ENCODE measurements at regions not wholly inside any gene's neighbourhood (a gene's known extent, or its start where the extent isn't known, plus 50 kb on each side); places are given as distances from the start of the nearest gene placed in this dataset.

DNA sequence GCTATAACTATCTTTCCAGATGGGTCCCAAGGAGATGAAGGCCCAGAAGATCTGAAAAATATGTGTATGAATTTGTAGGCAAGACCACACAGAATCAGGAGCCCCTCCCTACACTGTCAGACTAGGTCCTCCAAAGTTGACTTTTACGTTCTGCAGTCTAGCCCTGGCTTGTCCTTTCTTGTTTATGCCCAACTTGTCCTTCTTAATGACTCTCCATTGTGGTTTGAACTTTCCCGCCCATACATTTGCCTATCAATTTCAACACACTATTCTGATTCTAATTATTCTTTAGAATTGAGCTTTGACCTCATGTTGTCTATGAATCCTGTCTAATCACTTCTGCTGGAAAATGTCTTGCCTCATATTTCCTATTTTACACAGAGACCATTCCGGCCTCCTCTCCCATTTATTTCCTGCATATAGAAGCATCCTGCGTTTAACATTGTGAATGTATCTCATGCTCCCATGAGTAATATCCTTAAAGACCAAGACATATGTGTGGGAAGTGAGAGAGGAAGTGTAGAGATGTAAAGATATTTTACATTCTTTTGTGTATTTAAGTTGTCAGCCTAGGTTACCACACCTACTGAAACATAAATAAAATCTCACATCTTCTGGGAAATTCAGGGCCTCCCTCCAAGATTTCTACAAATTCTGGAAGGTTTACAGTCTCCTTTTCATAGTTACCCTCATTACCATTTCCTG lies 348.3 kb downstream of the BCKDHB start:
- DNase-seq = no peak
- no peak overlapping the region for H3K27ac Mint-ChIP-seq
- no peak overlapping the region for H3K4me3 Mint-ChIP-seq
- H3K27me3 Mint-ChIP-seq = no peaks in the 10 kb centered on the region
- POLR2A ChIA-PET = no interaction called here
- H3K36me3 Mint-ChIP-seq = no peaks in the 10 kb centered on the region
- no peaks in the 10 kb centered on the region for H3K9me3 Mint-ChIP-seq
- no peak for ATAC-seq (ENCODE audit: low read depth)
- H3K4me1 Mint-ChIP-seq = no peaks in the 10 kb centered on the region

DNA sequence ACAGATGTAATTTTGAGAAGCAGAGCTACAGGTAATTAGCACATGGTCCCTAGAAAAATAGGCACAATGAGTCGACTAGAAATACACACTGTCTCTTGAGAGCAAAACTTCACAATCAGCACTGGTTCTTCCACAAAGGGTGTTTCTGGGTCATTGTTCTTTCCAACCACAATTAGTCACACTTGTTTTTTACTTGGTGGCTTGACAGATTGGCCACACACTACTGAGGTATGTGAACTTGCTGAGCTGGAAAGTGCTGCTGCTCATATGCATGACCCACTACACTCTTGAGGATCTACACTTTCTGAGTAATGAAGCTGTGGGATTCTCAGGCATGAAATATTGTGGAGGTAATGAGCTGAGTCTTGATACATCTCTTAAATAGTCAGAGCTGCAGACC lies 347.7 kb downstream of the BCKDHB start:
- DNase-seq (no peak), ATAC-seq (ENCODE audit: low read depth) (no peak)
- Mint-ChIP-seq H3K4me1 (no peaks in the 10 kb centered on the region), H3K27me3 (no peaks in the 10 kb centered on the region), H3K9me3 (no peaks in the 10 kb centered on the region), H3K4me3 (no peak overlapping the region), H3K27ac (no peak overlapping the region), H3K36me3 (no peaks in the 10 kb centered on the region)
- POLR2A ChIA-PET = no interaction called here

DNA sequence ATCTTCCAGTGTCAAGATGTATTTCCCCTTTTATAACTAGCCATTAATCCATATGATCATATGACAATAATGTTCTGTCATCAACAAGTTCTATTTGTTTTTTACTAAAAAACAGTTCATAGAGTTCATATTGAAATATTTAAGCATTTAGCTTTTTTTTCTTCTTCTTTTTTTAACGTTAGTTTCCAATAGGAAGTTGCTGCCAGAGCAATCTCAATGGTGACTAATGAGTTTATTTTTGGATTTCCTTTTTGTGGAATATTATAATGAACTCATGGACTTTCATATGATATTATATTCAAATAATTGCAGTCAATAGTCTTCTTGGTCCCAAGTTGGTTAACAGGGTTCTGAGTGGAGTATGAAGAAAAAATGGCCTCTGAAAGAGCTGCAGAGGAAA lies 343.3 kb downstream of the BCKDHB start:
- POLR2A ChIA-PET = no interaction called here
- Mint-ChIP-seq H3K27ac (no peak overlapping the region), H3K36me3 (no peaks in the 10 kb centered on the region), H3K4me3 (no peak overlapping the region), H3K27me3 (no peaks in the 10 kb centered on the region), H3K4me1 (no peaks in the 10 kb centered on the region), H3K9me3 (no peaks in the 10 kb centered on the region)
- DNase-seq = no peak
- no peak for ATAC-seq (ENCODE audit: low read depth)

DNA sequence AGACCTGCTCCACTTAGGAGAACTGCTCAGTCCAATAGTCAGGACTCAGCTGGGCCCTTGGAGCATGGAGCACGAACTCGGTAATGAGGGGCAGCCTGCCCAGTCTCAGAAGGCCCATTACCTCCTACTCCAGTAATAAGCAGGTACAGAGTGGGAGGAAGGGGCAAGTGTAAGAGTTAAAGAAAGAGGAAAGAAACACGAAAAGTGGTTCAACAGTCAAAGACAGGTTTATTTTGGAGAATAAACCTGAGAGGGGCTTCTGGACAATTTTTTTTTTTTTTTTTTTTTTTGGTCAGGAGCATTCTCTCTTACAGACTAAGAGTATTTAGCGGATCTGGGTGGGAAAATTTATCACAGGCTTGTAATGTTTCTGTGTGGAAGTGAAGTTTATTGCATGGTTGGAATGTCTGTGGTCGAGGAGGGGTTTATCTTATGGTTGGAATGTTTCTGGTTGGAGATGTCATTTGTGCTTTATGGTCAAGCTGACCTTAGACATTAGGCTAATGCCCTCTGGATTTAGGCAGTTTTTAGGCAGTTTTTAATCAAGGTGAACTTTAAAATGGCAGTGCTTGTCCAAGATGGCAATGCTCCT lies 340.1 kb downstream of the BCKDHB start:
- DNase-seq (no peak), ATAC-seq (ENCODE audit: low read depth) (no peak)
- no peaks in the 10 kb centered on the region for H3K4me1 Mint-ChIP-seq
- H3K36me3 Mint-ChIP-seq = no peaks in the 10 kb centered on the region
- no peak overlapping the region for H3K27ac Mint-ChIP-seq
- H3K27me3 Mint-ChIP-seq = no peaks in the 10 kb centered on the region
- no peak overlapping the region for H3K4me3 Mint-ChIP-seq
- no peaks in the 10 kb centered on the region for H3K9me3 Mint-ChIP-seq
- POLR2A ChIA-PET = no interaction called here

DNA sequence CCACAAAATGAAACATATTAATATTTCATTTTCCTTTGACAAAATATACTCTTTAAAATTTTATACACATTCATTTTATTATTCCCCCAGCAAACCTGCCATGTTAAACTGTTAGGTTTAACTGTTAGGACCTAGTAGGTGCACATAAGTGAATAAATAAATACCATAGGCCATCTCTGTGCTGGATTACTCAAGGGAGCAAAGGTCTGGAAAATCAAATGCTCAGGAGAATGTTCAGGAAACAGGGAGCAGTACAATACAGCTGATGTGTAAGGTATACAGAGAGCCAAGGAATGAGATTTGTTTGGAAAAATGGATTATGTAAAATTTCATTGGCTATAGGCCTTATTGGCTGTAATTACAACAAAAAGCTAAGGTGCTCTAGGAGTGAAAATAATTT lies 339.3 kb downstream of the BCKDHB start:
- Mint-ChIP-seq H3K27ac (no peak overlapping the region), H3K4me1 (no peaks in the 10 kb centered on the region), H3K36me3 (no peaks in the 10 kb centered on the region), H3K27me3 (no peaks in the 10 kb centered on the region), H3K4me3 (no peak overlapping the region), H3K9me3 (no peaks in the 10 kb centered on the region)
- POLR2A ChIA-PET = no interaction called here
- ATAC-seq (ENCODE audit: low read depth) (no peak), DNase-seq (no peak)

GRCh38 chr6:80442366-80442765 lies 335.9 kb downstream of the BCKDHB start:
- Mint-ChIP-seq H3K27me3 (no peaks in the 10 kb centered on the region), H3K9me3 (no peaks in the 10 kb centered on the region), H3K4me3 (no peak overlapping the region), H3K4me1 (no peaks in the 10 kb centered on the region), H3K36me3 (no peaks in the 10 kb centered on the region), H3K27ac (no peak overlapping the region)
- ATAC-seq (ENCODE audit: low read depth) = no peak
- no peak for DNase-seq
- POLR2A ChIA-PET = no interaction called here

GRCh38 chr6:80441131-80441530 lies 334.7 kb downstream of the BCKDHB start:
- Mint-ChIP-seq H3K4me1 (no peaks in the 10 kb centered on the region), H3K27me3 (no peaks in the 10 kb centered on the region), H3K36me3 (no peaks in the 10 kb centered on the region), H3K4me3 (no peak overlapping the region), H3K27ac (no peak overlapping the region), H3K9me3 (no peaks in the 10 kb centered on the region)
- no peak for DNase-seq
- no peak for ATAC-seq (ENCODE audit: low read depth)
- POLR2A ChIA-PET = no interaction called here

- Mint-ChIP-seq H3K9me3 (no peaks in the 10 kb centered on the region), H3K27ac (no peak overlapping the region), H3K36me3 (no peaks in the 10 kb centered on the region), H3K4me3 (no peak overlapping the region), H3K27me3 (no peaks in the 10 kb centered on the region), H3K4me1 (no peaks in the 10 kb centered on the region)
- ATAC-seq (ENCODE audit: low read depth) (no peak), DNase-seq (no peak)
- POLR2A ChIA-PET = no interaction called here
These were observed 334.1 kb downstream of the BCKDHB start for GRCh38 chr6:80440496-80441115.

GRCh38 chr6:80439721-80440470 lies 333.4 kb downstream of the BCKDHB start:
- POLR2A ChIA-PET = no interaction called here
- Mint-ChIP-seq H3K36me3 (no peaks in the 10 kb centered on the region), H3K9me3 (no peaks in the 10 kb centered on the region), H3K4me3 (no peak overlapping the region), H3K27me3 (no peaks in the 10 kb centered on the region), H3K27ac (no peak overlapping the region), H3K4me1 (no peaks in the 10 kb centered on the region)
- DNase-seq = no peak
- ATAC-seq (ENCODE audit: low read depth) = no peak

GRCh38 chr6:80438772-80439171 lies 332.3 kb downstream of the BCKDHB start:
- no peaks in the 10 kb centered on the region for H3K27me3 Mint-ChIP-seq
- DNase-seq (no peak), ATAC-seq (ENCODE audit: low read depth) (no peak)
- no peaks in the 10 kb centered on the region for H3K4me1 Mint-ChIP-seq
- no peak overlapping the region for H3K27ac Mint-ChIP-seq
- no peak overlapping the region for H3K4me3 Mint-ChIP-seq
- POLR2A ChIA-PET = no interaction called here
- no peaks in the 10 kb centered on the region for H3K36me3 Mint-ChIP-seq
- H3K9me3 Mint-ChIP-seq = no peaks in the 10 kb centered on the region

- Mint-ChIP-seq H3K9me3 (no peaks in the 10 kb centered on the region), H3K4me1 (no peaks in the 10 kb centered on the region), H3K27me3 (no peaks in the 10 kb centered on the region), H3K36me3 (no peaks in the 10 kb centered on the region), H3K4me3 (no peak overlapping the region), H3K27ac (no peak overlapping the region)
- no peak for DNase-seq
- ATAC-seq (ENCODE audit: low read depth) = no peak
- POLR2A ChIA-PET = no interaction called here
These were observed 331.3 kb downstream of the BCKDHB start for GRCh38 chr6:80437801-80438200.

GRCh38 chr6:80437221-80437620 lies 330.8 kb downstream of the BCKDHB start:
- Mint-ChIP-seq H3K27me3 (no peaks in the 10 kb centered on the region), H3K9me3 (peaks cover 2% of the 10 kb centered on the region), H3K4me1 (no peaks in the 10 kb centered on the region), H3K27ac (no peak overlapping the region), H3K36me3 (no peaks in the 10 kb centered on the region), H3K4me3 (no peak overlapping the region)
- ATAC-seq (ENCODE audit: low read depth) (no peak), DNase-seq (no peak)
- POLR2A ChIA-PET = no interaction called here

GRCh38 chr6:80436663-80437062 lies 330.2 kb downstream of the BCKDHB start:
- H3K4me1 Mint-ChIP-seq = no peaks in the 10 kb centered on the region
- no peak for DNase-seq
- H3K36me3 Mint-ChIP-seq = no peaks in the 10 kb centered on the region
- no peak for ATAC-seq (ENCODE audit: low read depth)
- POLR2A ChIA-PET = no interaction called here
- no peaks in the 10 kb centered on the region for H3K27me3 Mint-ChIP-seq
- no peak overlapping the region for H3K4me3 Mint-ChIP-seq
- H3K27ac Mint-ChIP-seq = no peak overlapping the region
- H3K9me3 Mint-ChIP-seq = peaks cover 2% of the 10 kb centered on the region

- Mint-ChIP-seq H3K27me3 (no peaks in the 10 kb centered on the region), H3K4me3 (no peak overlapping the region), H3K9me3 (peaks cover 2% of the 10 kb centered on the region), H3K36me3 (no peaks in the 10 kb centered on the region), H3K27ac (no peak overlapping the region), H3K4me1 (no peaks in the 10 kb centered on the region)
- ATAC-seq (ENCODE audit: low read depth) (no peak), DNase-seq (no peak)
- POLR2A ChIA-PET = interaction anchor here (0.6 kb wide), 1 partner anchor 1573 kb away, joined by 5 read pairs; no protein-coding TSS in a partner anchor
These were observed 329.0 kb downstream of the BCKDHB start for GRCh38 chr6:80435457-80435856.
